Erythroblast (primary cell): ENCODE measurements at regions not wholly inside any gene's neighbourhood (a gene's known extent, or its start where the extent isn't known, plus 50 kb on each side); places are given as distances from the start of the nearest gene placed in this dataset.
"Not testable (repeated sequence)": the region's sequence is repeated elsewhere in the genome, so short reads cannot be mapped to it uniquely, and the experiment has no call there.

Source experiments
- GATA1 ChIP-seq: IDR thresholded peaks from 2 replicates; pipeline ENCODE4 v1.6.1; 2011; ENCODE audit warnings: low read depth, mild to moderate bottlenecking, control low read depth, low read length, moderate library complexity
- POLR2A ChIP-seq: IDR thresholded peaks from 2 replicates; pipeline ENCODE4 v1.6.1; 2011; ENCODE audit warnings: mild to moderate bottlenecking, low read length

DNA sequence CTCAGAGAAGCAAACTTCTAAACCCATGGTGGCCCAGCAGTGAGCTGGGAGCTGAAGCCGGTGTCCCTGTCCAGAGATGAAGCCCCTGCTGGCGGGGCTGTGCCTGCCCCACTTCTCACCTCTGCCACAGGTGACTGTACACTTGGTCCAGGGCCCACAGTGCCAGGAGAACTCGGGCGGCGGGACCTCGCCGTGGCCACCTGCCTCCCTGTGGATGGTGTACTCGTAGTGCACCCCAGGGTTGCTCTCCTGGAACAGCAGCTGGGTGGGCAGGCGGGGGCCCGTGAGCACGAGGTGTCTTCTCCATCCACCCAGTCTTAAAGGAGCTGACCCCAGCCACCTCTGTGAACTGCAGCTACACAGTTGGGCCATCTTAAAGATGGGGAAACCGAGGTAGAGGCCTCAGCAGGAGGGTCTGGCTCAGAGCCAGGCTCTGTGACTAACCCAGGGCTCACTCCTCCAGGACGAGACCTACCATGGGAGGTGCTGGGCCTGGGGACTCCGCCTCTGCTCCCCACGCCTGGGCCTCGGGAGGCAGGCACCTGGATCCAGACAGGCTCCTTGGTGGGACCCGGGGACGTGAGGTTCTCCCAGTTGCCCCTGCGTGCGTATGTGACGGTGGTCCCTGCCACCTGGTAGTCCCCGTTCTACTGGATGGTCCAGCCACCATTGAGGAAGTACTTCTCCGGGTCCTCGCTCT is 113.1 kb upstream of the AKAP13 start:
- TF ChIP-seq POLR2A, GATA1: not testable (repeated sequence)
